Thymus (tissue), 11 donors: ENCODE measurements at regions not wholly inside any gene's neighbourhood (a gene's known extent, or its start where the extent isn't known, plus 50 kb on each side); places are given as distances from the start of the nearest gene placed in this dataset.
A peak's percentile ranks its signal among the peaks of the same experiment; 100 is the strongest.

ENCODE experiments used
- DNase-seq, 9 donors: peaks; one replicate each; pipeline ENCODE4 v3.0.0-alpha.2; 2013; ENCODE audit warnings: low spot score in 9 of 9, low read depth in 6 of 9, missing footprints in 1 of 9
- H3K27ac ChIP-seq, 2 donors: one replicate each; pipeline ENCODE4 v1.5.1; 2013; ENCODE audit warnings: control low read depth in 1 of 2, low read depth in 1 of 2, low read length in 1 of 2, mild to moderate bottlenecking in 1 of 2, moderate library complexity in 1 of 2
- H3K27me3 ChIP-seq, 2 donors: one replicate each; pipeline ENCODE4 v1.5.1; 2013; ENCODE audit warnings: low read length in 1 of 2; ENCODE audit not compliant: control insufficient read depth in 2 of 2, insufficient read depth in 1 of 2
- H3K36me3 ChIP-seq, 2 donors: one replicate each; pipeline ENCODE4 v1.5.1; 2013; ENCODE audit warnings: low read length in 1 of 2, mild to moderate bottlenecking in 1 of 2, moderate library complexity in 1 of 2; ENCODE audit not compliant: control insufficient read depth in 2 of 2, insufficient read depth in 2 of 2
- H3K4me1 ChIP-seq, 2 donors: one replicate each; pipeline ENCODE4 v1.5.1; 2013; ENCODE audit warnings: low read length in 2 of 2; ENCODE audit not compliant: control insufficient read depth in 2 of 2, insufficient read depth in 2 of 2
- H3K4me3 ChIP-seq, 2 donors: one replicate each; pipeline ENCODE4 v1.5.1; 2013; ENCODE audit warnings: low read length in 2 of 2, control low read depth in 1 of 2, mild to moderate bottlenecking in 1 of 2
- H3K9me3 ChIP-seq, 2 donors: one replicate each; pipeline ENCODE4 v1.5.1; 2013; ENCODE audit warnings: low read length in 1 of 2, mild to moderate bottlenecking in 1 of 2; ENCODE audit not compliant: control insufficient read depth in 2 of 2, insufficient read depth in 1 of 2
- WGBS: extraction: QIAGEN DNeasy Blood & Tissue Kit; methylation state at CpG from one replicate; pipeline ENCODE4 v1.1.7; 2013; 5-methylcytosine and 5-hydroxymethylcytosine counted together
- donor health status: healthy.

DNA sequence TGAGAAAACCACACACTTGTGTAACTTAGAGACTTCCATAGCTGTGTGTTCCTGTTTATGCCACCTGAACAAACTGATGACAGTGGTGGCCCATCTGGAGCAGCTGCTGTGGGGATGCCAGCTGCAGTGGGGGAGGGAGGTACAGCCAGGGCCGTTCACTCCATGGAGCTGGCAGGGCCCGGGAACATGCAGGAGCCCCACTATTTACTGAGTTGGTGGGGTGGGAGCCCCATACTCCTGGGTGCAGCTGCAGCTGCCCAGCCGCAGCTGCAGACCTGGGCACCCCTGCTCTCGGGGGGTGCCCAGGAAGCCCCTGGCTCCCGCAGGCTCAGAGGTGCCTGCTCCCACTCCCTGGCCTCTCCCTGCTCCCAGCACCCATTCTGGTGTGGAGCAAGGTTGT lies 398.6 kb upstream of the RASGEF1B start:
- no peak for DNase-seq
- 99% methylated on average over 5 of the region's 5 CpGs for WGBS
- Histone ChIP-seq H3K4me3 (no peak overlapping the region), H3K36me3 (no peaks in the 10 kb centered on the region), H3K9me3 (peaks cover 0 to 18% of the 10 kb centered on the region in 2 donors), H3K27ac (no peak overlapping the region), H3K4me1 (no peaks in the 10 kb centered on the region), H3K27me3 (no peaks in the 10 kb centered on the region)

- DNase-seq = no peak
- H3K27me3 ChIP-seq = no peaks in the 10 kb centered on the region
- no peaks in the 10 kb centered on the region for H3K9me3 ChIP-seq
Observed at GRCh38 chr4:81860111-81860510, 388.4 kb upstream of the RASGEF1B start.

DNA sequence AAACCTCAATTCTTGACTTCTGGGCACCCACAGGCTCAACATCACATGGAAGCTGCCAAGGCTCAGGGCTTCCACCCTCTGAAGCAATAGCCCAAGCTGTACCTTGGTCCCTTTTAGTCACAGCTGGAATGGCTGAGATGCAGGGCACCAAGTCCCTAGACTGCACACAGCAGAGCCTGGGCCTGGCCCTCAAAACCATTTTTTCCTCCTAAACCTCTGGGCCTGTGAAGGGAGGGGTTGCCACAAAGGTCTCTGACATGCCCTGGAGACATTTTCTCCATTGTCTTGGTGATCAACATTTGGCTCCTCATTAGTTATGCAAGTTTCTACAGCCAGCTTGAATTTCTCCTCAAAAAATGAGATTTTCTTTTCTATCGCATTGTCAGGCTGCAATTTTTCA lies 382.7 kb upstream of the RASGEF1B start:
- H3K27ac ChIP-seq = no peak overlapping the region
- DNase-seq = no peak
- no peaks in the 10 kb centered on the region for H3K4me1 ChIP-seq
- no peaks in the 10 kb centered on the region for H3K27me3 ChIP-seq
- WGBS = 94% methylated on average over 1 of the region's 1 CpG
- H3K36me3 ChIP-seq = no peaks in the 10 kb centered on the region
- H3K9me3 ChIP-seq = peaks cover 0 to 9% of the 10 kb centered on the region in 2 donors
- no peak overlapping the region for H3K4me3 ChIP-seq

More at GRCh38 chr4:81860111-81860510, 388.4 kb upstream of the RASGEF1B start:
- no peak overlapping the region for H3K4me3 ChIP-seq
- H3K4me1 ChIP-seq = no peaks in the 10 kb centered on the region
- H3K36me3 ChIP-seq = no peaks in the 10 kb centered on the region
- no peak overlapping the region for H3K27ac ChIP-seq

DNA sequence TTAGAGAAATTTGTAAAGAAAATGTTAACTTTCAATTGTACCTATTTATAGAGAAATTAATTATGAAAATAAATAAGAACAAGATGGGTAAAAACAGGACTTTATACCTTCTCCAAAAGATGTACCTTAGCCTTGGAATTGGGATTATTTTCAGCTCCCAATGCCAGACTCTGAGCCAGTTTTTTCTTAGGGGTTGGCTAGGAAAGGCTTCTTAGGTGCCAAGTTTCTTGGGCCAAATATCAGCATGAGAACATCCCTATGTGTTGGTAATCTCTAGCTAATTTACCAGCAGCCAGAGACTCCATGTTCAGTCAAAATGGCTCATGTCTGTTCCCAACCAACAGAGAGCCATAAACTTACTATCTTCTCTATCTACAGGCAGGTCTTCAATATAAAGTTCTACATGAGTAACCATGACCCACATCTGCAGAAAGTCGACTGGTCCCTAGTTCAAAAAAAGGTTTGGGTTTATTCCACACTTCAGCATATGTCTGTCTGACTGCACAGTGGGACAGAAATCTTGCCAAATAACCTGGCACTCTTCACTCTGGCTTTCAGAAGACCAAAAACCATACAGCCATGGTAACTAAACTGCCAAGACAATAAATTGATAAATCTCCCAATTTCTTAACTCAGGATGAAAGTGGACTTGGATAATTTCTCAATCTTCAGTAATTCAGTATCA lies 380.5 kb upstream of the RASGEF1B start:
- Histone ChIP-seq H3K4me1 (no peaks in the 10 kb centered on the region), H3K27ac (no peak overlapping the region), H3K9me3 (peaks cover 0 to 9% of the 10 kb centered on the region in 2 donors), H3K36me3 (no peaks in the 10 kb centered on the region), H3K4me3 (no peak overlapping the region), H3K27me3 (no peaks in the 10 kb centered on the region)
- DNase-seq = no peak
- 91% methylated on average over 1 of the region's 1 CpG for WGBS

GRCh38 chr4:81850701-81851100 lies 379.0 kb upstream of the RASGEF1B start:
- Histone ChIP-seq H3K9me3 (peaks cover 0 to 9% of the 10 kb centered on the region in 2 donors), H3K4me1 (no peaks in the 10 kb centered on the region)
- WGBS = 74% methylated on average over 1 of the region's 1 CpG

DNA sequence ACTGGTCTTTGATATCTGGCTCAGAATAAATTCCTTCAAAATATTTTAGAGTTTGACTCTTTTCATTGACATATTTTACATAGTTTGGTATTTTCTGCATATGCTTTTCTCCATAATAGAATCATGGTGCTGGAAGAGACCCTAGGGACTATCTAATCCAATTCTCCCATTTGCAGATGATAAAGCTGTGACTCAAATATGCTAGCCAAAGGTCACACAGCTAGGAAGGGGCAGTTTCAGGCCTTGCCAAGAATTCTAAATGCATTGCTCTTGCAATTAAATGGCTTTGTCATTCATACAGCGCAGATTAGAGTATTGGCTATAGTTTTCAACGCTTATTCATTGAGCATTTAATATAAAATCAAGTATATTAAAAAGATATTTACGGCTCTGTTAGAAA lies 374.1 kb upstream of the RASGEF1B start:
- Histone ChIP-seq H3K27me3 (no peaks in the 10 kb centered on the region), H3K4me3 (no peak overlapping the region), H3K4me1 (no peaks in the 10 kb centered on the region), H3K36me3 (no peaks in the 10 kb centered on the region), H3K9me3 (no peaks in the 10 kb centered on the region), H3K27ac (no peak overlapping the region)
- WGBS = 67% methylated on average over 3 of the region's 3 CpGs
- no peak for DNase-seq

More at GRCh38 chr4:81850701-81851100, 379.0 kb upstream of the RASGEF1B start:
- no peak overlapping the region for H3K27ac ChIP-seq
- H3K27me3 ChIP-seq = no peaks in the 10 kb centered on the region
- no peaks in the 10 kb centered on the region for H3K36me3 ChIP-seq
- no peak for DNase-seq
- no peak overlapping the region for H3K4me3 ChIP-seq

GRCh38 chr4:81845273-81845672 lies 373.6 kb upstream of the RASGEF1B start:
- no peak for DNase-seq

DNA sequence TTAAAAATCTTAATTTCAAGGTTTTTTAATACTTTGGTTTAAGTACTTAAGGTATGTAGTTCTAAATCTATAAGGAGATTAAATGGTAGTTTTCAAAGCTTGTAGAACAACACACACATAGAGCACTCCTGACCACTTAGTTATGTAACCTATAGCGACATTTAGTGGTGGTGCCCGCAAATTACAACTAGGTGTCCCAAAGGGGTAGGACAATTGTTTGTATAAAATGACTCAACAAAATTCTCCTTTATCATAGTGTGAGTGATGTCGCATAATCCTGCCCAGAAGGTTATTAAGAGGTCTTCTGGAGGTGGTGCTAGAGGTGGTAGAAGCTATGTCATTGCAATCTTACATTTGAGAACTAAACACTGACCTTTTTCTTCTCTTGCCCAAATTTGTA lies 373.0 kb upstream of the RASGEF1B start:
- no peaks in the 10 kb centered on the region for H3K36me3 ChIP-seq
- H3K27me3 ChIP-seq = no peaks in the 10 kb centered on the region
- WGBS = 2% methylated on average over 3 of the region's 3 CpGs
- peak; percentile 42 to 88 (median 64) for DNase-seq
- H3K9me3 ChIP-seq = no peaks in the 10 kb centered on the region
- H3K4me1 ChIP-seq = no peaks in the 10 kb centered on the region
- H3K4me3 ChIP-seq = no peak overlapping the region
- H3K27ac ChIP-seq = no peak overlapping the region

More at GRCh38 chr4:81845273-81845672, 373.6 kb upstream of the RASGEF1B start:
- Histone ChIP-seq H3K4me1 (no peaks in the 10 kb centered on the region), H3K9me3 (no peaks in the 10 kb centered on the region), H3K27ac (no peak overlapping the region), H3K27me3 (no peaks in the 10 kb centered on the region), H3K4me3 (no peak overlapping the region), H3K36me3 (no peaks in the 10 kb centered on the region)
- WGBS = 93% methylated on average over 2 of the region's 2 CpGs

- WGBS = 90% methylated on average over 1 of the region's 1 CpG
- no peak overlapping the region for H3K4me3 ChIP-seq
Observed at GRCh38 chr4:81839347-81840042, 367.8 kb upstream of the RASGEF1B start.

More at GRCh38 chr4:81839347-81840042, 367.8 kb upstream of the RASGEF1B start:
- no peaks in the 10 kb centered on the region for H3K36me3 ChIP-seq
- no peaks in the 10 kb centered on the region for H3K9me3 ChIP-seq
- H3K27ac ChIP-seq = no peak overlapping the region
- H3K27me3 ChIP-seq = no peaks in the 10 kb centered on the region
- H3K4me1 ChIP-seq = no peaks in the 10 kb centered on the region
- no peak for DNase-seq
